Left lung (tissue), 4 donors: ENCODE measurements at regions not wholly inside any gene's neighbourhood (a gene's known extent, or its start where the extent isn't known, plus 50 kb on each side); places are given as distances from the start of the nearest gene placed in this dataset.

ENCODE experiments used
- ATAC-seq: fragments of 200-7000 bp; cut with Tn5 transposase; one replicate; pipeline ENCODE4 v1.9.1; 2020; ENCODE audit warnings: moderate library complexity
- DNase-seq, 4 donors: peaks; one replicate each; pipeline ENCODE4 v3.0.0-alpha.2; 2013 to 2020
- H3K27ac ChIP-seq, 2 donors: fragments of 200-600 bp; sonication (generic) in 1 of 2; one replicate each; pipeline versions ENCODE4 v1.5.0 to v1.8.0; 2020 to 2021
- H3K27me3 ChIP-seq, 2 donors: fragments of 200-600 bp; sonication (generic) in 1 of 2; one replicate each; pipeline versions ENCODE4 v1.5.0 to v1.8.0; 2020 to 2021
- H3K36me3 ChIP-seq, 2 donors: fragments of 200-600 bp; sonication (generic) in 1 of 2; one replicate each; pipeline versions ENCODE4 v1.5.0 to v1.8.0; 2020 to 2021
- H3K4me1 ChIP-seq, 2 donors: fragments of 200-600 bp; one replicate each; pipeline ENCODE4 v1.8.0; 2021
- H3K4me3 ChIP-seq, 2 donors: fragments of 200-600 bp; sonication (generic) in 1 of 2; one replicate each; pipeline versions ENCODE4 v1.5.0 to v1.8.0; 2020 to 2021; ENCODE audit warnings: mild to moderate bottlenecking in 1 of 2
- H3K9me3 ChIP-seq, 2 donors: fragments of 200-600 bp; sonication (generic) in 1 of 2; one replicate each; pipeline versions ENCODE4 v1.5.0 to v1.8.0; 2020 to 2021
- CTCF ChIP-seq, 2 donors: fragments of 200-600 bp; sonication (generic) in 1 of 2; IDR thresholded peaks; one replicate each; pipeline versions ENCODE4 v1.5.0 to v1.8.0; 2021; ENCODE audit warnings: antibody characterized with exemption in 2 of 2
- intact Hi-C, 2 donors: fragments of 100-400 bp; cut with DNase I; formaldehyde crosslinking; loops; one replicate each; pipeline versions ENCODE4 v1.11.2 to v1.14.2; 2022
- donor health status: DM: no; HTN: yes; CAD: no.
- donor health status: DM: no; HTN: no; CAD: no.

DNA sequence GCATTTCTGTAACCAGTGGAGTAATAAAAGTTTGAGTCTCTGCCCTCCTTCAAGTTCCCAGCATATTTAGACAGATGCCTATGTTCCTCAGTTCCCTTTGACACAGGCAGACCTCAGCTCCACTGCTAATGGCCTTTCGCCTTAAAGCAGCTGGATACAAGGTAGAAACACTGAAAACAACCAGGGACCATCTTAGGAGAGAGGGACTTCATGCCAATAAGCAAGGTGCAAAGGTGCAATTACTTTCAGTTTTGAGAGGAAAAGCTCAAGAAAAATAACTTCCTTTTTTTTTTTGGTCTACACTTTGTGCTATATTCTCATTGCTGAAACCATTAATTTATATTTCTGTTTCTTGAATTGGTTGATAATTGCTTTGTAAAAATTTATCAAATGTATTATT lies 781.9 kb upstream of the GALNTL6 start:
- intact Hi-C loops: no loop called here
- H3K36me3 ChIP-seq: no peaks in the 10 kb centered on the region
- no peak overlapping the region for H3K4me3 ChIP-seq
- no peaks in the 10 kb centered on the region for H3K4me1 ChIP-seq
- no peak for DNase-seq
- no peaks in the 10 kb centered on the region for H3K9me3 ChIP-seq
- no peak overlapping the region for H3K27ac ChIP-seq
- no peak for TF ChIP-seq CTCF (IDR thresholded peaks at IDR 0.05)
- ATAC-seq: no peak
- H3K27me3 ChIP-seq: no peaks in the 10 kb centered on the region

- DNase-seq (no peak), ATAC-seq (no peak)
- H3K36me3 ChIP-seq: no peaks in the 10 kb centered on the region
- H3K27ac ChIP-seq: no peak overlapping the region
- H3K9me3 ChIP-seq: no peaks in the 10 kb centered on the region
- no peaks in the 10 kb centered on the region for H3K4me1 ChIP-seq
- no peak overlapping the region for H3K4me3 ChIP-seq
- intact Hi-C loops: no loop called here
- no peak for TF ChIP-seq CTCF (IDR thresholded peaks at IDR 0.05)
- H3K27me3 ChIP-seq: no peaks in the 10 kb centered on the region
These were observed 787.4 kb upstream of the GALNTL6 start for GRCh38 chr4:171025776-171026175.

DNA sequence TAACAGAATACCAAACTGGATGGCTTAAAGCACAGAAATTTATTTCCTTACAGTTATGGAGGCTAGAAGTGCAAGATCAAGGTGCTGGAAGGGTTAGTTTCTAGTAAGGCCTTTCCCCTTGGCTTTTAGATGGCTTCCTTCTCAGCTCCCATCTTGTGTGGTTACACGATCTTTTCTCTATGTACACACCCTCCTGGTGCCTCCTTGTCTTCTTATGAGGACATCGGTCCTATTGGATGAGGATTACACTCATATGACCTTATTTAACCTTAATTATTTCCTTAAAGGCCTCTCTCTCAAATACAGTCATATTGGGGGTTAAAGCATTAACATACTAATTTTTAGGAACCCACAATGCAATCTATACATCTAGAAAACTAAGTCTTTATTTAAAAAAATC lies 787.9 kb upstream of the GALNTL6 start:
- Histone ChIP-seq H3K9me3 (no peaks in the 10 kb centered on the region), H3K27me3 (no peaks in the 10 kb centered on the region), H3K27ac (no peak overlapping the region), H3K4me3 (no peak overlapping the region), H3K4me1 (no peaks in the 10 kb centered on the region), H3K36me3 (no peaks in the 10 kb centered on the region)
- DNase-seq (no peak), ATAC-seq (no peak)
- no peak for TF ChIP-seq CTCF (IDR thresholded peaks at IDR 0.05)
- intact Hi-C loops: no loop called here

DNA sequence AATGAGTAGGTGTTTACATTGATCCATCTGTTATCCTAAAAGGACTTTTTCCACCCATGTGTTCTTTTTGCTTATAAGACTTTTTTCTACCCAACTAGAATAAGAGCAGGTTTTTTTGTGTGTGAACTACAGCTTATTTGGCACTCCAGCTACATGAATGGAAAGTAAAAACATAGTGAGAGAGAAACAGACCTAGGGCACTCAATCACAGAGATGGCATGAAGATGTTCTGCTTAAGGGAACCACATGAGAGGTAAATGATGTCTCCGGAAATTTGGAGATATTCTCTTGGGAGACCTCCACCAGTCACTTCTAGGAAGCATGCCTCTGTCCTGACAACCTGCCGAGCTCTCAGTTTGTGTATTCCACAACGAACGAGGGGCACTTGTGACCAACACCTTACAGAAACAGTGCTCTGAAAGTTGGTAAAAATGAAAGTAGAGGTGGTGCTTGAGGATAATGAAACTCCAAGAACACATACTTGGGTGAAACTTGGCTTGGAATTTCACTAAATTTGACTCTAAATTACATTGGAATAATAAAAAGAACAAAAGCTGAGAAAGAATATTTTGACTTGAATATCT lies 788.4 kb upstream of the GALNTL6 start:
- no peak for ATAC-seq
- TF ChIP-seq CTCF (IDR thresholded peaks at IDR 0.05): no peak
- Histone ChIP-seq H3K27ac (no peak overlapping the region), H3K4me1 (no peaks in the 10 kb centered on the region), H3K27me3 (no peaks in the 10 kb centered on the region), H3K9me3 (no peaks in the 10 kb centered on the region), H3K36me3 (no peaks in the 10 kb centered on the region), H3K4me3 (no peak overlapping the region)
- DNase-seq: no peak
- intact Hi-C loops: no loop called here

- Histone ChIP-seq H3K4me1 (no peaks in the 10 kb centered on the region), H3K9me3 (no peaks in the 10 kb centered on the region), H3K4me3 (no peak overlapping the region), H3K27ac (no peak overlapping the region), H3K27me3 (no peaks in the 10 kb centered on the region), H3K36me3 (no peaks in the 10 kb centered on the region)
- ATAC-seq: no peak
- intact Hi-C loops: no loop called here
- no peak for DNase-seq
- TF ChIP-seq CTCF (IDR thresholded peaks at IDR 0.05): no peak
These were observed 790.4 kb upstream of the GALNTL6 start for GRCh38 chr4:171022824-171023230.
